HG03159 (cell line): ENCODE measurements at regions not wholly inside any gene's neighbourhood (a gene's known extent, or its start where the extent isn't known, plus 50 kb on each side); places are given as distances from the start of the nearest gene placed in this dataset.

Experiments used
- ATAC-seq: cut with Tn5 transposase; IDR thresholded peaks from one replicate; pipeline ENCODE4 v1.9.1; 2021; ENCODE audit warnings: mild to moderate bottlenecking, moderate library complexity; ENCODE audit not compliant: unreplicated experiment

DNA sequence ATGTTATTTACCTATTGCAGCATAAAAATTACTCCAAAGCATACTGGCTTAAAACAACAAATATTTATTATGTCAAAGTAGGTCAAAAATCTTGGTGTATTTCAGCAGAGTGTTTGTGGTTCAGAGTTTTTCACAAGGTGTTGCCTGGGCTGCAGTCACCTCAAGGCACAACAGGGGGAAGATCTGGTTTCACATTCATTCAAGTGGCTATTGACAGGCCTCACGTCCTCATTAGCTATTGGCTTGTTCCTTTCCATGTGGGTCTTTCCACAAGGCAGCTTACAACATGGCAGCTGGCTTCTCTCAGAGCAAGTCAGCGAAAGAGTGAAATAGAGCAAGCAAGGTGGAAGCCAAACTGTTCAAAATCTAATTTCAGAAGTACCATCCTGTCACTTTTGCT, 602.9 kb downstream of the OLFM4 start:
- no peak for ATAC-seq

GRCh38 chr13:53638040-53638439, 609.4 kb downstream of the OLFM4 start:
- ATAC-seq = no peak

- ATAC-seq = no peak
These were observed 613.7 kb downstream of the OLFM4 start for GRCh38 chr13:53642306-53642705.

DNA sequence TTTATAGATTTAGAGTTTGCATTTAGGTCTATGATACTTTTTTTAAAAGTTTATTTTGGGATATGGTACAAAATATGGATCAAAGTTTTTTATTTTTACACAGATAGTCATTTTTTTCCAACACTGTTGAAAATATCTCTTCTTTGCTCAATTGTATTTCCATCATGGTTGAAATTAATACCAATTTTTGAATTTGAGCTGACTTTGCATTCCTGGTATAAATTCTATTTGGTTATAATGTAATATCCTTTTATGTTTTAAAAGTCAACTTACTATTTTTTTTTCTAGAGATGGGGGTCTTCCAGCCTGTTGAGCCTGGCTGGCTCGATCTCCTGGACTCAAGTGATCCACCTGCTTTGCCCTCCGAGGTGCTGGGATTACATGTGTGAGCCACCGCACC, 620.1 kb downstream of the OLFM4 start:
- ATAC-seq = no peak

- ATAC-seq = no peak
These were observed 643.4 kb downstream of the OLFM4 start for GRCh38 chr13:53672005-53672404.

DNA sequence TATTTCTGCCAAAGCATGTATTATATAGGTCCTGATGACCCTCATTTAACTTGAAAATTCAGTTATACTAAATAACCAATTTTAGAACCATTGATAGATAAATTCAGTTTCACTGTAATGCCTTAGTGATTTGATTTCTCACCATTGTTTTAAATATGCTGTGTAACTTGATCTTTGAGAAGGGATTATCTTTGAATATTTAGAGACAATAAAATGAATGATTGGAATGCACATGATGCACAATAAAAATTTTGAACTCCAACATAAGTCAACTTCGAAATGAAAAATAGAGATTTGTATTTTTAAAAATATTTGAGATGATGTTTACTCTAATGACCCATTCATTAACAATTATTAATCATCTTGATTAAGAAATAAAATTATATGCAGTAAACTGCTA, 654.5 kb downstream of the OLFM4 start:
- no peak for ATAC-seq

- no peak for ATAC-seq
These were observed 655.0 kb downstream of the OLFM4 start for GRCh38 chr13:53683608-53684007.

- no peak for ATAC-seq
These were observed 662.8 kb downstream of the OLFM4 start for GRCh38 chr13:53691417-53691816.

DNA sequence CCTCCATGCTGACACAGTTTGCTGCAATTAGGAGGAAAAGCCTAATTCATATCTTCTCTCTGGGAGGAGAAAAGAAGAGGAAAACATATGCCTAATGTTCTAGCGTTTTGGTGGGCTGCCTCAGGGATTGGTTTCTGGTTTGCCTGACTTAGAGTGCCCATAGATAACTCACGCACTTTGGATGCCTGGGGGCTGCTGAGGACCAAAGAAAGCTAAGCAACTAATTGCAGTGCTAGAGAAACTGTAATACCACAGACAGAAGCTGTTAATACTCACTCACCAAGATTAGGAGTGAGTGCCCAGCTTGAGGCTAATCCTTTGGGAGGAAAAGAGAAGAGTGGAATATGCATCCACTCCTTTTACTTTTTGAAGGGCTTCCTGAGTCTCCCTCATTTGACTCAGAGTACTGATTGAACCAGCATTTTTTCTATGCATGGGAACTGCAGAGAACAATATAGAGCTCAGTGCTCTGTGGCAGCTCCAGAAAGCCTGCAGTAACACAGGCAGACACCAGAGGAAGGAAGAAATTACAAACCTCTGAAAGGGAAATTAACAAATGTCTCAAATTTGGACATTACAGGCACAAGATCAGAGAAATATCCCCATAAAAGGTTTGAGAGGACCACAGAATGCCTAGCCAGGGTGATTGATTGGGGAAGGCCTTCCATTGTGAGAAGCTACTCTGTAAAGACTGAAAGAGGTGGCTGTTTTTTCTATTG, 666.4 kb downstream of the OLFM4 start:
- ATAC-seq = no peak

GRCh38 chr13:53703371-53704080, 674.9 kb downstream of the OLFM4 start:
- no peak for ATAC-seq

- ATAC-seq = no peak
These were observed 690.7 kb downstream of the OLFM4 start for GRCh38 chr13:53719281-53719680.

DNA sequence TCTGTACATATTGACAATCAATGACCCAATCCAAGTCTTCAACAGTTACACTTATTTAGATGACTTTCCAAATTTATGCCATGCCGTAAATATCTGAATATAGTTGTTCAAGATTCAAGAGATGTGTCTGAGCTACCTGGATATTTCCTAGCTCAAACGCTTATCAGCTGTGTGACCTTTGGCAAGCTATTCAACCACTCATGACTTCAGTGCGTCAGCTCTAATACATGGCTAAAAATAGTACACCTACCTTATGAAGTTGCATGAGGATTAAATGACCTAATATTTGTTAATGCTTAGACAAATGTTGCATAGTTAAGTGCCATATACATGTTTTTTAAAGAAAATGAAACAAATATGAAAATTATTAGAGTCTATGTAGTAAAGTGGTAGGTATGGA, 704.1 kb downstream of the OLFM4 start:
- no peak for ATAC-seq

DNA sequence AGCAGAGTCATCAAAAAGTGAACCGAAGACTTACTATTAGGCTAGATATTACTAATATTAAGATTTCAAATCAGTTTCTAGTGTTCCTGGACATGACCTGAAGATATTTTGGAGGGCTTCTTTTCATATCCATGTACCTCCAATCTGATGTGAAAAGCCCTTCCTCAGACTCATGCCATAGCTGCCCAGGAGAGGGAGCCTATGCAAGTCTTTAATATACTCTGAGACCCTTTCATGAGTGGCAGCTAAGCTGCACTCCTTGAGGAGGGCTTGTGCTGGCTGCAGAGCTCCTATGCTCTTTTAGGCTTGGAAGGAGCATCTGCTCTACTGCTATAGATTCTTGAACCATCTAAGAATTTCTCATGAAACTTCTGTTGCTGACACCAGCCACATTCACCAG, 715.3 kb downstream of the OLFM4 start:
- no peak for ATAC-seq

DNA sequence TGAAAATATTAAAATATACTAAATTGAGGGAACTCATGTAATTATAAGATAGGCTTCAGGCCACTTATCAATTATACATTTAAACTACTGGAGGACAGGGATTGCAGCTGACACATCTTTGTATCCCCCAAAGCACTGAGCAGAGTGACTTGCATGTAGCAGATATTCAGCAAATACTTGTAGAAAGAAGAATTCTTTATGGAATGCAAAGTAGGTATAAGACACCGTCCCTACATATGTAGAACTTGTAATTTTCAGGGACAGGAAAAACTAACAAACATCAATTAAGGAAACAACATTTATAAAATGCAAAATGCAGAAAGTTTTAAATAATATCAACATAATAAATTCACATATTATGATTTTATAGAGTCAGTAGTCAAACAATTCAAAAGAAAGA, 719.2 kb downstream of the OLFM4 start:
- ATAC-seq = no peak

DNA sequence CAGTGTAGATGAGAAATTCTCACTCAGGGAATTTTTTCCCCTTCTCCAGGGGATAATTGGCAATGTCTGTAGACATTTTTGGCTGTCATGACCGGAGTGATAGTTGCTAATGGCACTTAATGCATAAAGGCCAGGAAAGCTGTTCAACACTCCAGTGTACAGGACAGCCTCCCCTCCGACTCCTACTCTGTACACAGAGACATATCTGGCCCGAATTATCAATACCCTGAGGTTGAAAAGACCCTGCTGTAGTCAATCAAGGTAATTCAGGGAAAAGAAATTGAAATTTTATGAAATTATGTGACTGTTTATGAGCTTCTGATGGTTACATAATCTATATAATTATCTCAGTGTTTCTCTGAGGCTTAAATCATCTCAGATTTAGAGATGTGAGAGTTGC, 720.7 kb downstream of the OLFM4 start:
- no peak for ATAC-seq

DNA sequence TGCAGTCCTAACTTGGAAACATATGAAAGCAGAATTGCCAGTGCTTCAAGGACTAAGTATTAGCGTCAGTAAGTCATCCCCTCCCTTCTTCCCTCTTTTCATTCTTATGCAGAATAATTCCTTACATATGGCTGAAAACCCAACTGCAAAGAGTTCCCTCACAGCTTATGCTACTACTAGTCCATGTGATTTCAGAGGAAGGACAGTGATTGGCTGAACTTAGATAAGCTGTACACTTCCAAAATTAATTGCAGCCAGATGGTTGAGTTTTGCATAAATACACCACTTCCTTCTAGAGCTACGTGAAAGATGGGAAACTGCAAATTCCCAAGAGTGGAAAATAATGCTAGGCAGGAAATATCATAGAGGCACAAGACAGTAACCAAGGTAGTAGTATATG, 730.4 kb downstream of the OLFM4 start:
- no peak for ATAC-seq

DNA sequence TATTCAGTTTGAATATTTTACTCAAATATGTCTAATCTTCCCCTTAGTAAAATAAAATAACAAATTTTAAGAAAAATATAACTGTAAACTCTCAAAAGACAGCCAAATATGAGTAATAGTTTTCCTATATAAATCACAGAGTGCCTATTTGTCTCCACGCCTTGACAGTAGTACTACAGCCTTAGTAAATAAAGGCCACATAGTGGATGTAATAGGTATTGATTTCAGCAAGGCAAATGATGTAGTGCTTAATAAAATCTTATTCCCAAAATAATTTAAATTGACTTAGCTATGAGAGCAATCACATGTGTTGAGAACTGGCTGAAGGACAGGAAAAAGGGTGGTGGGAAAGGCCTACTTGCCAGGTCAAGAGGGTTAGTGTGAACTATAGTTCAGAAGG, 747.2 kb downstream of the OLFM4 start:
- ATAC-seq = no peak

- no peak for ATAC-seq
These were observed 750.3 kb downstream of the OLFM4 start for GRCh38 chr13:53778937-53779336.

- ATAC-seq = no peak
These were observed 753.3 kb downstream of the OLFM4 start for GRCh38 chr13:53781941-53782340.

DNA sequence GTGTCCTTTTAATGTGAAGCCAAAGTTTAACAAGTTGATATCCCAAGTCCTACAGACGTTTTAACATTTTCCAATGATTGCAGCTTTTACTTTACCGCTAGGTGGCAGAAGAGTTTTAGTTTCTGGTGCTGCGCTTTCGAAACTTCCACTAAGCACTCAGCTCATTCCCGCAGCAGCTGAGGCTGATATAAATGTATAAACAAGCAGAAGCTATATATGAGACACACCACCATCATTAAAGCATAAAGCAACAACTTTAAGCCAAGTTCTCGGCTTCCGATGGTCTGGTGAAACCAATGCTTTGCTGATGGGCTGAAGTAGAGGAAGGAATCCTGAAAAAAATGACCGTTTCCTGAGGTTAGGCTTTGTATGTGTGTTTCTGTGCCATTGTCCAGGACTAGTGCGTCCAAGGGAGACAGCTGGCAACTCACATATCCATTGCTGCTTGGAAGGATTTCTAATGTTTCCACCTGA, 753.9 kb downstream of the OLFM4 start:
- peak; percentile 85 for ATAC-seq

DNA sequence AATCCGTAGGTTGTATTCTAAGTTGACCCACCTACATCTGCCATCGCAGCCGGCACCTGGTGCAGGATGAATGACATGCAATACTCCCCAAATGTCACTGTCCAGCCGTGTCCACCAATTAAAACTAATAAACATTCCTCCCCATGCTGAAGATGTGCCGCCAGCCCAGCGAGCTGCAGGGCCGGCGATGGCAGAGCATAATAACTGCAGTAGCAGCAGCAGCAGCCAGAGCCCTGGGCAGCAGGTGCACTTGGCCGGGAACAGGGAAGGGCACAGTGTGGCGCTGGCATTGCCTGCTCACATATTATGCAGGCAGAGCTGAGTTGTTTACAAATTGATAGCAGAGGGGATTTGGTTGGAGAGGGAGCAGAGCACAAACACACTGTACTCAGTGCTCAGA, 754.9 kb downstream of the OLFM4 start:
- ATAC-seq = no peak

GRCh38 chr13:53788286-53788685, 759.7 kb downstream of the OLFM4 start:
- ATAC-seq = no peak

DNA sequence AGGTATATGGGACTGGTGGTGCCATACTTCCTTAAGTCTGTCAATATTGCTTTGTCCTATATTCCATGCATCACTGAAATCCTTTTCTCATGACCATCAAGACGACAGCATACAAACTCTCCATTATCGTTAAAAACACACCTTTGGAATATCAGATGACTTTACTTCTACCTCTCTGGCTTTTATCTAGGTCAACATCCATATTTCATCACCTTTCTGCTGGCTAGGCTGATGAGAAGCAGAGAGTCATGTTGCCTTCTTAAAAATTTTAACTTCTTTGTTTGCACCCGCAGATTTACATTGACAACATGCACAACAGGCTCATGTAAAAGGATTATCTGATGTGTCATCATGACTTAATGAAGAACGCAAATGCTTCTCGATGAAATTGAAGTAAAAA, 771.4 kb downstream of the OLFM4 start:
- no peak for ATAC-seq
